Tibial nerve (tissue), 4 donors: ENCODE measurements at regions not wholly inside any gene's neighbourhood (a gene's known extent, or its start where the extent isn't known, plus 50 kb on each side); places are given as distances from the start of the nearest gene placed in this dataset.
"Not testable (repeated sequence)": the region's sequence is repeated elsewhere in the genome, so short reads cannot be mapped to it uniquely, and the experiment has no call there.

ENCODE experiments used
- DNase-seq, 2 donors: peaks; one replicate each; pipeline ENCODE4 v3.0.0-alpha.2; 2019; ENCODE audit warnings: low spot score in 2 of 2
- H3K27ac ChIP-seq, 4 donors: fragments of 200-600 bp; sonication (generic) in 3 of 4; one replicate each; pipeline ENCODE4 v1.5.1; 2017 to 2019; ENCODE audit warnings: mild to moderate bottlenecking in 1 of 4
- H3K27me3 ChIP-seq, 2 donors: fragments of 200-600 bp; sonication (generic) in 1 of 2; one replicate each; pipeline versions ENCODE4 v1.5.1 to v1.6.0; 2017 to 2019
- H3K36me3 ChIP-seq, 3 donors: fragments of 200-600 bp; sonication (generic); one replicate each; pipeline ENCODE4 v1.5.1; 2018 to 2019
- H3K4me1 ChIP-seq, 4 donors: fragments of 200-600 bp; sonication (generic) in 3 of 4; one replicate each; pipeline ENCODE4 v1.5.1; 2017 to 2019
- H3K4me3 ChIP-seq, 4 donors: fragments of 200-600 bp; sonication (generic) in 3 of 4; one replicate each; pipeline ENCODE4 v1.5.1; 2017 to 2019; ENCODE audit warnings: mild to moderate bottlenecking in 1 of 4, moderate library complexity in 1 of 4
- H3K9me3 ChIP-seq, 4 donors: fragments of 200-600 bp; sonication (generic) in 3 of 4; one replicate each; pipeline ENCODE4 v1.5.1; 2017 to 2019
- EP300 ChIP-seq, 2 donors: sonication (generic); formaldehyde crosslinking; IDR thresholded peaks; one replicate each; pipeline ENCODE4 v1.6.1; 2017; ENCODE audit warnings: antibody characterized with exemption in 2 of 2, mild to moderate bottlenecking in 1 of 2
- POLR2A ChIP-seq, 2 donors: fragments of 450-650 bp; IDR thresholded peaks; one replicate each; pipeline ENCODE4 v1.6.1; 2017; ENCODE audit warnings: antibody characterized with exemption in 2 of 2, mild to moderate bottlenecking in 2 of 2, moderate library complexity in 2 of 2
- whole genome bisulfite sequencing, 2 donors: methylation state at CpG; one replicate each; pipeline ENCODE4 v1.1.5; 2018; 5-methylcytosine and 5-hydroxymethylcytosine counted together
- TF ChIP-seq, protein P1 (sequence below), 5 experiments: fragments of 200-600 bp in 3 of 5; fragments of 450-650 bp in 2 of 5; sonication (generic) in 3 of 5; IDR thresholded peaks; one replicate each; pipeline ENCODE4 v1.5.1; 2016 to 2019; ENCODE audit warnings: antibody characterized with exemption in 5 of 5, mild to moderate bottlenecking in 3 of 5, moderate library complexity in 2 of 5

DNA sequence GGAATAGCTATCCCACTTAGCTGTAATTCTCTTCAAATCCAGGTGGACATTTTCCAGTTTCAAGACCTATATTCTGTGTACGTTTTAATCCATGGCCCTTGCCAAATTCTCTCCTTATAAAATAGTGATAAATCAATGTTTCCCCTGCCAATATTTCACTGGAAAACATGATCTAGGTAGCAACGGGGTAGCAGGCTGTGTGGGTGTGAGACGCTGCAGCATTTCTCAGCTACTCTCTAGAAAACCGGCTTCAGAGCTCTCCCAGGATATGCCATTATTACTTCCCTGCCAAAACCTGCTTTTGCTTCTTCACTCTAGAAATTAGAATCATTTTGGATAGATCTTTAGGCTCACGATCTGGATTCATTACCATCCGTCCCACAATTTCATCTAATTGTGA, 82.1 kb upstream of the SIPA1L2 start:
- DNase-seq: no peak
- WGBS, 2 donors: 61 to 67% methylated on average over 6 of the region's 6 CpGs
- Histone ChIP-seq H3K27me3 (no peaks in the 10 kb centered on the region), H3K4me3 (no peak overlapping the region), H3K36me3 (no peaks in the 10 kb centered on the region), H3K4me1 (no peaks in the 10 kb centered on the region), H3K27ac (no peak overlapping the region), H3K9me3 (peaks cover 0 to 17% (median 0%) of the 10 kb centered on the region in 4 donors)
- TF ChIP-seq EP300 (IDR thresholded peaks at IDR 0.05) (no peak), POLR2A (IDR thresholded peaks at IDR 0.05) (no peak)
- TF ChIP-seq, protein P1, sequence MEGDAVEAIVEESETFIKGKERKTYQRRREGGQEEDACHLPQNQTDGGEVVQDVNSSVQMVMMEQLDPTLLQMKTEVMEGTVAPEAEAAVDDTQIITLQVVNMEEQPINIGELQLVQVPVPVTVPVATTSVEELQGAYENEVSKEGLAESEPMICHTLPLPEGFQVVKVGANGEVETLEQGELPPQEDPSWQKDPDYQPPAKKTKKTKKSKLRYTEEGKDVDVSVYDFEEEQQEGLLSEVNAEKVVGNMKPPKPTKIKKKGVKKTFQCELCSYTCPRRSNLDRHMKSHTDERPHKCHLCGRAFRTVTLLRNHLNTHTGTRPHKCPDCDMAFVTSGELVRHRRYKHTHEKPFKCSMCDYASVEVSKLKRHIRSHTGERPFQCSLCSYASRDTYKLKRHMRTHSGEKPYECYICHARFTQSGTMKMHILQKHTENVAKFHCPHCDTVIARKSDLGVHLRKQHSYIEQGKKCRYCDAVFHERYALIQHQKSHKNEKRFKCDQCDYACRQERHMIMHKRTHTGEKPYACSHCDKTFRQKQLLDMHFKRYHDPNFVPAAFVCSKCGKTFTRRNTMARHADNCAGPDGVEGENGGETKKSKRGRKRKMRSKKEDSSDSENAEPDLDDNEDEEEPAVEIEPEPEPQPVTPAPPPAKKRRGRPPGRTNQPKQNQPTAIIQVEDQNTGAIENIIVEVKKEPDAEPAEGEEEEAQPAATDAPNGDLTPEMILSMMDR (IDR thresholded peaks at IDR 0.05): no peak

DNA sequence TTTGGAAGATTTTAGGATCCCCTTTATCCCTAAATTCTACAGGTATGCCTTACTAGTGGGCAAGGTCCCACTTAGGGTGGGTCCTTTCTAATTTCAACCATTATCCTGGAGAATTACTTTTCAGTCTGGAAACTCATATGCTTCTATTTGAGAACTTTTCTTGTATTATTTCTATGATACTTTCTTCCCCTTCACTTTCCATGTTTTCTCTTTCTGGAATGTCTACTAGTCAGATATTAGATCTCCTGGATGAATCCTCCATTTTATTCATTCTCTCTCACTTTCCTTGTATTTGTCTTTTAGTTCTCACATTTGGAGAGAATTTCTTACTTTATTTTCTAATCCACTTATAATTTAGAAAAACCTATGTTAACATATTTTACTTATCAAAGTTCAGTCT, 83.9 kb upstream of the SIPA1L2 start:
- Histone ChIP-seq H3K27me3 (no peaks in the 10 kb centered on the region), H3K4me1 (no peaks in the 10 kb centered on the region), H3K27ac (no peak overlapping the region), H3K36me3 (no peaks in the 10 kb centered on the region), H3K9me3 (peaks cover 0 to 17% (median 0%) of the 10 kb centered on the region in 4 donors), H3K4me3 (no peak overlapping the region)
- DNase-seq: no peak
- TF ChIP-seq EP300 (IDR thresholded peaks at IDR 0.05): no peak
- TF ChIP-seq, protein P1 (IDR thresholded peaks at IDR 0.05): no peak
- TF ChIP-seq POLR2A (IDR thresholded peaks at IDR 0.05): no peak

DNA sequence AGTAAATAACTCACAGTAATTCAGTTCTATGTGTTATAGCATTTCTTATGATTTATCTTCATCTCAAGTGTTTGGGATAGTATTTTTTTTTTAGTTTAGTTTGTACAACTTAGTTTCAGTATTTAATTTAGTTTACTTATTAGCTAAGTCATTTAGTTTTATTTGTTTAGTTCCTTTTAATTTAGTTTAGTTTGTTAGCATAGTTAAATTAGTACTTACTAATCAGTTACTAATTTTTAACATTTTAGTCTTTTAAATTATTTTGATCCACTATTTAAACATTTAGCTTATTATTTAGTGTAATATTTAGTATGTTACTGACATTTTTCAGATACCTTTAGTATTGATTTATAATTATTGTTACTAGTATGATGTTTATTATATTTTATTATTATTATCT, 85.2 kb upstream of the SIPA1L2 start:
- Histone ChIP-seq H3K4me1 (no peaks in the 10 kb centered on the region), H3K27me3 (no peaks in the 10 kb centered on the region), H3K27ac (no peak overlapping the region), H3K4me3 (no peak overlapping the region), H3K36me3 (no peaks in the 10 kb centered on the region), H3K9me3 (peaks cover 0 to 17% (median 0%) of the 10 kb centered on the region in 4 donors)
- no peak for DNase-seq
- TF ChIP-seq, protein P1 (IDR thresholded peaks at IDR 0.05): no peak
- TF ChIP-seq EP300 (IDR thresholded peaks at IDR 0.05) (no peak), POLR2A (IDR thresholded peaks at IDR 0.05) (no peak)

DNA sequence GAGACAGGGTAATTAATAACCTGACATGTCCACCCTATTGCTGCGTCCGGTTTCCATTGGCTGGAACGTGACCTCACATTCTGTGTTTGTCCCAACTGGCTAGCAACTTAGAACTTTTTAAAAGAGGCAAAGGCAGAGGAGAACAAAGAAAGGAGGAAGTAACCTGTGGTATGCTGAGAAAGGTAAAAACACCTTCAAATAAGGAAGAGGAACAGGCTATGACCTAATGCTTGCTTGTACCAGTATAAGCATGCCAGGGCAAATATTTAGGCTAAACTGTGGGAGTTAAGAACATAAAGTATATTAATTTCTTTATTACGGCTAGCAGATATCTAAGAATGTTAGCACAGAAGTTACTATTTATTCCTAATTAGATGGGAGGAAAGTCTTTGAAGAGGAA, 87.3 kb upstream of the MAP10 start:
- not testable (repeated sequence) for H3K4me3 ChIP-seq, H3K36me3 ChIP-seq, H3K9me3 ChIP-seq, DNase-seq, H3K27me3 ChIP-seq, H3K27ac ChIP-seq, H3K4me1 ChIP-seq
- 91 to 99% methylated on average over 4 of the region's 4 CpGs for WGBS, 2 donors

DNA sequence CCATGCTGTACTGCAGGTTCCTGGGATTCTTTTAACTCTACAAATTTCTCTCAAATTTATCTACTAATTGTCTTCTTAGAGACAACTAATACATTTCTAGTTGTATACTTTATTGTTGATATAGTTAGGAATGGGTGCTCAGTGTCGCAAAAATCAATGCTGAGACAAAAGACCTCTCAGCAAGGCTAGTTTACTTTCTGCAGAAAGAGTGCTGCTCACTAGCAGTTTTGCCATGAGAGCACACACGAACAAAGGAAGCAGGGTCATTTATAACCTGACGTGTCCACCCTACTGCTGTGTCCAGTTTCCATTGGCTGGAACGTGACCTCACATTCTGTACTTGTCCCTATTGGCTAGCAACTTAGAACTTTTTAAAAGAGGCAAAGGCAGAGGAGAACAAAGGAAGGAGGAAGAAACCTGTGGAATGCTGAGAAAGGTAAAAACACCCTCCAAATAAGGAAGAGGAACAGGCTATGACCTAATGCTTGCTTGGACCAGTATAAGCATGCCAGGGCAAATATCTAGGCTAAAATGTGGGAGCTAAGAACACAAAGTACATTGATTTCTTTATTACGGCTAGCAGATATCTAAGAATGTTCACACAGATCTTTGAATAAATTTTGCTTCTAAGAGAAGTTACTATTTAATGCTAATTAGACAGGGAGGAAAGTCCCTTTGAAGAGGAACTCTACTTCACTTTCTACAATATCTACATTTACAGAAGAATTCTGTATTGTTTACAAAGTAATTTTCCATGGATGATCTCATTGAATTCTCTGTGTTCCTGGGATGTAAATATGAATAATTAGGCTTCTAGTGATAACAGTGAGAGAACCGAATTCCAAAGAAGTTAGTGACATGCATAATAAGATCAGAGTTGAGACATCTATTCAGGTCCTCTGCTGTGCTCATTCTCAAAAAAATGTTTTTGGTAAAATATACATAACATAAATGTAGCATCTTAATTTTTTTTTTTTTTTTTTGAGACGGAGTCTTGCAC, 86.0 kb upstream of the MAP10 start:
- TF ChIP-seq, protein P1 (IDR thresholded peaks at IDR 0.05): no peak
- no peak for TF ChIP-seq EP300 (IDR thresholded peaks at IDR 0.05)
- TF ChIP-seq POLR2A (IDR thresholded peaks at IDR 0.05): no peak
- Histone ChIP-seq H3K4me1 (no peaks in the 10 kb centered on the region), H3K4me3 (no peak overlapping the region), H3K27me3 (no peaks in the 10 kb centered on the region), H3K27ac (no peak overlapping the region), H3K36me3 (no peaks in the 10 kb centered on the region), H3K9me3 (no peaks in the 10 kb centered on the region)
- no peak for DNase-seq
- 75 to 85% methylated on average over 7 of the region's 7 CpGs for WGBS, 2 donors
